ENCODE measurements at regions not wholly inside any gene's neighbourhood (a gene's known extent, or its start where the extent isn't known, plus 50 kb on each side); places are given as distances from the start of the nearest gene placed in this dataset.

DNA sequence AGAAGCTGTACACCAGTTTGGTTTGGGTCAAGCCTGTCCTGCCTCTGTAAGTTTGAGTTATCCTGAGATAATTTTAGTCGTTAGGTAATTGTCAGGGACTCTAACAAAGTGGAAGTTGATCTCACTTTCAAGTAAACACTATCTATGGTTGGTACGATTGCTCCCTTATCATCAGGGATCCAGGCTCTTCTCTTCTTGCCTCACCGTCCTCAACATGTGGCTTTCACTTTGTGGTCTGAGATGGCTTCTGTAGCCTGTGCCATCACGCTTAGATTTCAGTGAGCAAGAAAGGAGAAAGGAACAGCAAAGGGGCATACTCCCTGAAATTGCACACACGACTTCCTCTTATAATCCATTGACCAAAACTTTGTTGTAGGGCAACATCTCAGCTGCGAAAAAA, 115.6 kb downstream of the CTAGE1 start:
- Histone ChIP-seq H3K4me1 (ENCODE audit: insufficient read depth, insufficient read length) (no peaks in the 10 kb centered on the region), H3K36me3 (ENCODE audit: insufficient read depth, insufficient read length, low read length) (no peaks in the 10 kb centered on the region), H3K4me3 (ENCODE audit: insufficient read length, low read depth) (no peak overlapping the region), H3K9me3 (ENCODE audit: insufficient read depth, low read length) (peaks cover 11% of the 10 kb centered on the region; the same call in 1 of the 2 replicates), H3K27me3 (ENCODE audit: insufficient read depth, insufficient read length) (no peaks in the 10 kb centered on the region), H3K9ac (ENCODE audit: insufficient read length, low read depth) (no peak overlapping the region)
- no peak for DNase-seq (ENCODE audit: low read depth, low spot score)
- no peak for TF ChIP-seq YY1 (IDR thresholded peaks at IDR 0.05; ENCODE audit: insufficient read depth, insufficient read length)
- TF ChIP-seq SUZ12 (IDR thresholded peaks at IDR 0.05; ENCODE audit: extremely low read depth, insufficient read depth, insufficient read length) = no peak
- no peak for TF ChIP-seq ZNF274 (IDR thresholded peaks at IDR 0.05; ENCODE audit: low read depth, low read length)

DNA sequence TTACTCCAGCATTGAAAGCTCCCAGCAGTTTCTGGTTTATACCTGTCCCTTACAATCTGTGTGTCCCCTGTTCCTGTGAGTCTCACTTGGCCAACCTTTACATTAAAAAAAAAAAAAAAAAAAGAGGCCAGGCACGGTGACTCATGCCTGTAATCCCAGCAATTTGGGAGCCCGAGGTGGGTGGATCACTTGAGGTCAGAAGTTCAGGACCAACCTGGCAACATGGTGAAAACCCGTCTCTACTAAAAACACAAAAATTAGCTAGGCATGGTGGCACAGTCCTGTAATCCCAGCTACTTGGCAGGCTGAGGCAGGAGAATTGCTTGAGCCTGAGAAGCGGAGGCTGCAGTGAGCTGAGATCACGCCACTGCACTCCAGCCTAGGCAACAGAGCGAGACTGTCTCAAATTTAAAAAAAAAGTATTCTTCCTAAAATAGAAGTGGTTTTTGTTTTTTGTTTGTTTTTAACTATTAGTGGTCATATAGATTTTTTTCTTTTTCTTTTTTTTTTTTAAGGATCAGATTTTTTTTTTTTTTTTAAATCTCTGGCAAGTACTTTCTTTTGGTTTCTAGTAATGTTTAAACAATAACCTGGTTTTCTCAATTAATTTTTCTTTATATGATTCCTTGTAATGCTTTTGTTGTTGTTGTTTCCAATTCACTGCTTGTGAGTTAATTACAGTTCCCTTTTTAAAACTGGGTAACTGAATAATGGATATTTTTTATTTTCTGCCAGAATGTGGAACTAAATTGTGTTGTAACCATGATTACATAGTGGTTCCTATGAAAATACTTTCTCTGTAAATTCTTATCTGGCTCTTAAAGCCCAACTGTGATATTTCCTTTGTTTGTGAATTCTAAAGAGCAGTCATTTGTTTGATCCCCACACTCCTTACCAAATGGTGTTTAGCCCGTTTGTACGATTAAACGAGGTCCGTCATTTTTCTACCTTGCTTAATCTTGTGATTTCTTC, 116.8 kb downstream of the CTAGE1 start:
- Histone ChIP-seq H3K9ac (ENCODE audit: insufficient read length, low read depth) (no peak overlapping the region), H3K4me1 (ENCODE audit: insufficient read depth, insufficient read length) (no peaks in the 10 kb centered on the region), H3K36me3 (ENCODE audit: insufficient read depth, insufficient read length, low read length) (no peaks in the 10 kb centered on the region), H3K27me3 (ENCODE audit: insufficient read depth, insufficient read length) (no peaks in the 10 kb centered on the region), H3K9me3 (ENCODE audit: insufficient read depth, low read length) (no peaks in the 10 kb centered on the region), H3K4me3 (ENCODE audit: insufficient read length, low read depth) (no peak overlapping the region)
- no peak for DNase-seq (ENCODE audit: low read depth, low spot score)
- TF ChIP-seq SUZ12 (IDR thresholded peaks at IDR 0.05; ENCODE audit: extremely low read depth, insufficient read depth, insufficient read length) = no peak
- no peak for TF ChIP-seq ZNF274 (IDR thresholded peaks at IDR 0.05; ENCODE audit: low read depth, low read length)
- no peak for TF ChIP-seq YY1 (IDR thresholded peaks at IDR 0.05; ENCODE audit: insufficient read depth, insufficient read length)

DNA sequence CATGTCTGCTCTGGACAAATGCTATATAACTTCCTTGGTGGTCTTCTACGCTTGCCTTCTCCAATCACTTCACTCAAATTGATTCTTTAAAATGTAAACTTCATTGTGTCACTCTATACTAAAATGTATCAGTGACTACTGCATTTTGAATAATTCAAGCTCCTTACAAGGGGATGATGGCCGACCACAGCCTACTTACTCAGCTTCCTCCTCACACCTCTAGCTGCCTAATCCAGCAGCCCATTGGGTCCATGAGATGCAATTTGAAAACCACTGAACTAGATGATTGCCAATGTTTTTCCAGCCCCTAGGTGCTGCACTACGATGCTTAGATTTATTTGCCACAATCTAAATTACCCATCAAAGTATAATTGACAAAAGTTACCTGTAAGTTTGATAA, 120.7 kb downstream of the CTAGE1 start:
- no peaks in the 10 kb centered on the region for H3K9me3 ChIP-seq (ENCODE audit: insufficient read depth, low read length)
- no peak overlapping the region for H3K9ac ChIP-seq (ENCODE audit: insufficient read length, low read depth)
- no peak for DNase-seq (ENCODE audit: low read depth, low spot score)
- no peaks in the 10 kb centered on the region for H3K36me3 ChIP-seq (ENCODE audit: insufficient read depth, insufficient read length, low read length)
- no peak overlapping the region for H3K4me3 ChIP-seq (ENCODE audit: insufficient read length, low read depth)
- no peaks in the 10 kb centered on the region for H3K4me1 ChIP-seq (ENCODE audit: insufficient read depth, insufficient read length)
- no peaks in the 10 kb centered on the region for H3K27me3 ChIP-seq (ENCODE audit: insufficient read depth, insufficient read length)
- TF ChIP-seq ZNF274 (IDR thresholded peaks at IDR 0.05; ENCODE audit: low read depth, low read length) (no peak), YY1 (IDR thresholded peaks at IDR 0.05; ENCODE audit: insufficient read depth, insufficient read length) (no peak)

DNA sequence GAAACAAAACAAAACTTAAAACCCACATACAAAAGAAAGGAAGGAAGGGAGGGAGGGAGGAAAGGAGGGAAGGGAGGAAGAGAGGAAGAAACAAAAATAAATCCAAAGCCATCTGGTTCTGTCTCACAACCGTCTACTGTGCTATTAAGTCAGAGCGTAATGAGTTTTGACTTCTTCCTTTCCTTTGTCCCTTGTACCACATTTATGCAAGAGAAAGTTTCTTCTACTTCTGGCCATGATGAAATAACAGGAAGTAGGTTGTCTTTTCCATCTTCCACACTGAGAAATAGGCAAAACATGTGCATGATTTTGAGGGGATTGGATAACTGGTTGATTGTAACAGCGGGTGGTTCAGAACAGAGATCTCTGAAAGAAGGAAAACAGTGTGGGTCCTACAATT, 121.4 kb downstream of the CTAGE1 start:
- Histone ChIP-seq H3K4me3 (ENCODE audit: insufficient read length, low read depth) (no peak overlapping the region), H3K27me3 (ENCODE audit: insufficient read depth, insufficient read length) (no peaks in the 10 kb centered on the region), H3K4me1 (ENCODE audit: insufficient read depth, insufficient read length) (no peaks in the 10 kb centered on the region), H3K36me3 (ENCODE audit: insufficient read depth, insufficient read length, low read length) (no peaks in the 10 kb centered on the region), H3K9ac (ENCODE audit: insufficient read length, low read depth) (no peak overlapping the region), H3K9me3 (ENCODE audit: insufficient read depth, low read length) (no peaks in the 10 kb centered on the region)
- TF ChIP-seq ZNF274 (IDR thresholded peaks at IDR 0.05; ENCODE audit: low read depth, low read length) = no peak
- no peak for TF ChIP-seq YY1 (IDR thresholded peaks at IDR 0.05; ENCODE audit: insufficient read depth, insufficient read length)
- no peak for TF ChIP-seq SUZ12 (IDR thresholded peaks at IDR 0.05; ENCODE audit: extremely low read depth, insufficient read depth, insufficient read length)
- no peak for DNase-seq (ENCODE audit: low read depth, low spot score)

DNA sequence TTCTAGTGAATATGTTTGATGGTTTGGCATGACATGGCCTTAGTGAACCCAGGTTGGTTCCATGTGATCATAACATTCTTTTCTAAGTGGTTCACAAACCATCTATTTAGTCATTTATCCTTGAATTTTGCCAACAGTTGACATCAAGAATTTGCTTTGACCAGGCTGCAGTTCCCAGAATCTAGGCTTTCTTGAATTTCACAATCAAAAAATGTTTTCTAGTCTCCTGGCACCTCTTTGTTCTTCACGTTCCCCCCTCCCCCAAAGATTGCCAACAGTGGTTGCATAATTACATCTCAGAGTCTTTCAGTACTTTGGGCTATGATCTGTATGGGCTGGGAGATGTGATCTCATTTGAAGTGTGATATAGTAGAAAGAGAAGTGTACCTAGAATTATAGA, 124.0 kb downstream of the GATA6 start:
- Histone ChIP-seq H3K4me1 (ENCODE audit: insufficient read depth, insufficient read length) (no peaks in the 10 kb centered on the region), H3K27me3 (ENCODE audit: insufficient read depth, insufficient read length) (no peaks in the 10 kb centered on the region), H3K9me3 (ENCODE audit: insufficient read depth, low read length) (0 out of 2 replicates have a peak, but pooled peaks cover under 1% of the 10 kb centered on the region), H3K9ac (ENCODE audit: insufficient read length, low read depth) (no peak overlapping the region), H3K36me3 (ENCODE audit: insufficient read depth, insufficient read length, low read length) (no peaks in the 10 kb centered on the region), H3K4me3 (ENCODE audit: insufficient read length, low read depth) (no peak overlapping the region)
- TF ChIP-seq ZNF274 (IDR thresholded peaks at IDR 0.05; ENCODE audit: low read depth, low read length) (no peak), SUZ12 (IDR thresholded peaks at IDR 0.05; ENCODE audit: extremely low read depth, insufficient read depth, insufficient read length) (no peak), YY1 (IDR thresholded peaks at IDR 0.05; ENCODE audit: insufficient read depth, insufficient read length) (no peak)
- DNase-seq (ENCODE audit: low read depth, low spot score) = no peak

DNA sequence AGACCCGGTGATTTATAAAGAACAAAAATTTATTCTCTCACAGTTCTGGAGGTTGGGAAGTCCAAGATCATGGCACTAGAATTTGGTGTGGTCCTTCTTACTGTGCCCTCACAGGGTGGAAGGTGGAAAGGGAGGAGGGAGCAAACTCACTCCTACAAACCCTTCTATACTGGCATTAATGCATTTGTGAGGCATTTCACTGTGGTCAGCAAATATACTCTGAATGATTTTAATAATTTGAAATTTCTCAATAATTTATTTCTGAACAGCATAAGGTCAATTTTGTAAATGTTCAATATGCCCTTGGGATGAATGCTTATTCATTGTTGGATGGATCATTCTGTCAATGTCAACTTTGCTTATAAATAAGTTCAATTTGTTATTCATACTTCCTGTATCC, 120.6 kb downstream of the GATA6 start:
- Histone ChIP-seq H3K4me1 (ENCODE audit: insufficient read depth, insufficient read length) (no peaks in the 10 kb centered on the region), H3K36me3 (ENCODE audit: insufficient read depth, insufficient read length, low read length) (no peaks in the 10 kb centered on the region), H3K27me3 (ENCODE audit: insufficient read depth, insufficient read length) (no peaks in the 10 kb centered on the region), H3K9ac (ENCODE audit: insufficient read length, low read depth) (no peak overlapping the region), H3K4me3 (ENCODE audit: insufficient read length, low read depth) (no peak overlapping the region), H3K9me3 (ENCODE audit: insufficient read depth, low read length) (0 out of 2 replicates have a peak, but pooled peaks cover 4% of the 10 kb centered on the region)
- TF ChIP-seq ZNF274 (IDR thresholded peaks at IDR 0.05; ENCODE audit: low read depth, low read length) = no peak
- DNase-seq (ENCODE audit: low read depth, low spot score) = no peak

DNA sequence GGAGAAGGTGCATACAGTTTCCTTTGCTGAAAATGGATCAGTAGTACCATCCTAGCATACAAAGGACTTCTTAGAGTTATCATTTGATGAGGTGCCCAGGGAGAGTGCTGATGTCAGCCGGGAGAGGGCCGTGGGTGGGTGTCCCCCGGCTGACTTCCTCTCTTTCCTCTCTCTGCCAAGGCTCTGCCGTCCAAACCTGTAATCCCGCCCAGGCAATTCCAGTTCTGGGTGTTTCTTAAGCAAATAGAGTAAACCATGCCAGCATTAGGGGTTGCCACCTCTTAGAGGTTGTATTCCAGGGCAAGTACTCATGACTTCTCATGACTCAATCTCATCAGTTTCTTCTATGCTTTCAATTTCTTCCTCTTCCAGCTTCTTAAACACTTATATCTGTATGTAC, 117.2 kb downstream of the GATA6 start:
- Histone ChIP-seq H3K4me1 (ENCODE audit: insufficient read depth, insufficient read length) (no peaks in the 10 kb centered on the region), H3K4me3 (ENCODE audit: insufficient read length, low read depth) (no peak overlapping the region), H3K36me3 (ENCODE audit: insufficient read depth, insufficient read length, low read length) (no peaks in the 10 kb centered on the region), H3K9ac (ENCODE audit: insufficient read length, low read depth) (no peak overlapping the region), H3K9me3 (ENCODE audit: insufficient read depth, low read length) (0 out of 2 replicates have a peak, but pooled peaks cover 4% of the 10 kb centered on the region), H3K27me3 (ENCODE audit: insufficient read depth, insufficient read length) (no peaks in the 10 kb centered on the region)
- TF ChIP-seq SUZ12 (IDR thresholded peaks at IDR 0.05; ENCODE audit: extremely low read depth, insufficient read depth, insufficient read length) = no peak
- no peak for TF ChIP-seq YY1 (IDR thresholded peaks at IDR 0.05; ENCODE audit: insufficient read depth, insufficient read length)
- no peak for TF ChIP-seq ZNF274 (IDR thresholded peaks at IDR 0.05; ENCODE audit: low read depth, low read length)
- DNase-seq (ENCODE audit: low read depth, low spot score) = no peak
